Stimulated activated naive CD4-positive, alpha-beta T cell (primary cell): ENCODE measurements at regions not wholly inside any gene's neighbourhood (a gene's known extent, or its start where the extent isn't known, plus 50 kb on each side); places are given as distances from the start of the nearest gene placed in this dataset.
"Not testable (repeated sequence)": the region's sequence is repeated elsewhere in the genome, so short reads cannot be mapped to it uniquely, and the experiment has no call there.

Experiments used
- DNase-seq, 6 experiments: peaks; one replicate each; lab custom pipeline; 2025; lab: John Stamatoyannopoulos, UW

GRCh38 chr7:106344211-106344610 is 59.4 kb upstream of the NAMPT start:
- no peak for DNase-seq

GRCh38 chr7:106342049-106342448 is 57.3 kb upstream of the NAMPT start:
- DNase-seq: not testable (repeated sequence)

- not testable (repeated sequence) for DNase-seq
These were observed 55.4 kb upstream of the NAMPT start for GRCh38 chr7:106340247-106340596.

- DNase-seq: no peak
These were observed 54.9 kb upstream of the NAMPT start for GRCh38 chr7:106339513-106340246.

- DNase-seq: no peak
These were observed 53.0 kb upstream of the NAMPT start for GRCh38 chr7:106337754-106338153.

GRCh38 chr7:106335814-106336213 is 51.0 kb upstream of the NAMPT start:
- no peak for DNase-seq
